Calu3 (cell line): ENCODE measurements at regions not wholly inside any gene's neighbourhood (a gene's known extent, or its start where the extent isn't known, plus 50 kb on each side); places are given as distances from the start of the nearest gene placed in this dataset.

Source experiments
- BruUV-seq: library from RNA; stranded (reverse); fragments of 400-500 nt; replicated peaks from 2 replicates; lab custom pipeline; 2021; lab: Mats Ljungman, UMichigan
- CTCF ChIA-PET: fragments of 300-600 bp; sonication (Branson Sonifier 250); formaldehyde crosslinking; loops from one replicate; lab custom pipeline; 2022; ENCODE audit warnings: antibody characterized with exemption; lab: Charles Lee
- DNase-seq: peaks from one replicate; pipeline ENCODE4 v3.0.0; 2022
- H3K27ac Mint-ChIP-seq: one replicate; pipeline ENCODE4 v1.8.0; 2022; ENCODE audit warnings: mixed read lengths; ENCODE audit not compliant: unreplicated experiment
- H3K27me3 Mint-ChIP-seq: one replicate; pipeline ENCODE4 v1.8.0; 2022; ENCODE audit warnings: mixed read lengths; ENCODE audit not compliant: unreplicated experiment
- H3K36me3 Mint-ChIP-seq: one replicate; pipeline ENCODE4 v1.8.0; 2022; ENCODE audit warnings: mild to moderate bottlenecking, moderate library complexity, mixed read lengths; ENCODE audit not compliant: insufficient read depth, unreplicated experiment
- H3K4me1 Mint-ChIP-seq: one replicate; pipeline ENCODE4 v1.8.0; 2022; ENCODE audit warnings: mild to moderate bottlenecking, low read depth, mixed read lengths; ENCODE audit not compliant: unreplicated experiment
- H3K4me3 Mint-ChIP-seq: one replicate; pipeline ENCODE4 v1.8.0; 2022; ENCODE audit warnings: mild to moderate bottlenecking, low read depth, moderate library complexity, mixed read lengths; ENCODE audit not compliant: unreplicated experiment
- H3K9me3 Mint-ChIP-seq: one replicate; pipeline ENCODE4 v1.8.0; 2022; ENCODE audit warnings: low read depth, mixed read lengths; ENCODE audit not compliant: unreplicated experiment
- intact Hi-C: fragments of 100-400 bp; cut with micrococcal nuclease; formaldehyde crosslinking; loops from one replicate; pipeline ENCODE4 v1.10.0; 2022; ENCODE audit not compliant: unreplicated experiment
- TF ChIP-seq, protein P1 (sequence below): fragments of 200-600 bp; IDR thresholded peaks from one replicate; pipeline ENCODE4 v1.8.0; 2022; ENCODE audit warnings: antibody characterized with exemption; ENCODE audit not compliant: unreplicated experiment

GRCh38 chr22:48078825-48079224 lies 1316.4 kb downstream of the TBC1D22A start:
- no peaks in the 10 kb centered on the region for H3K4me1 Mint-ChIP-seq
- H3K36me3 Mint-ChIP-seq = no peaks in the 10 kb centered on the region
- H3K27ac Mint-ChIP-seq = no peak overlapping the region
- TF ChIP-seq, protein P1, sequence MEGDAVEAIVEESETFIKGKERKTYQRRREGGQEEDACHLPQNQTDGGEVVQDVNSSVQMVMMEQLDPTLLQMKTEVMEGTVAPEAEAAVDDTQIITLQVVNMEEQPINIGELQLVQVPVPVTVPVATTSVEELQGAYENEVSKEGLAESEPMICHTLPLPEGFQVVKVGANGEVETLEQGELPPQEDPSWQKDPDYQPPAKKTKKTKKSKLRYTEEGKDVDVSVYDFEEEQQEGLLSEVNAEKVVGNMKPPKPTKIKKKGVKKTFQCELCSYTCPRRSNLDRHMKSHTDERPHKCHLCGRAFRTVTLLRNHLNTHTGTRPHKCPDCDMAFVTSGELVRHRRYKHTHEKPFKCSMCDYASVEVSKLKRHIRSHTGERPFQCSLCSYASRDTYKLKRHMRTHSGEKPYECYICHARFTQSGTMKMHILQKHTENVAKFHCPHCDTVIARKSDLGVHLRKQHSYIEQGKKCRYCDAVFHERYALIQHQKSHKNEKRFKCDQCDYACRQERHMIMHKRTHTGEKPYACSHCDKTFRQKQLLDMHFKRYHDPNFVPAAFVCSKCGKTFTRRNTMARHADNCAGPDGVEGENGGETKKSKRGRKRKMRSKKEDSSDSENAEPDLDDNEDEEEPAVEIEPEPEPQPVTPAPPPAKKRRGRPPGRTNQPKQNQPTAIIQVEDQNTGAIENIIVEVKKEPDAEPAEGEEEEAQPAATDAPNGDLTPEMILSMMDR = no peak
- no peak for DNase-seq
- H3K27me3 Mint-ChIP-seq = no peaks in the 10 kb centered on the region
- BruUV-seq = no TSS peak
- CTCF ChIA-PET = no interaction called here
- H3K4me3 Mint-ChIP-seq = no peak overlapping the region
- H3K9me3 Mint-ChIP-seq = peaks cover 23% of the 10 kb centered on the region
- intact Hi-C loops = no loop called here

- Mint-ChIP-seq H3K36me3 (no peaks in the 10 kb centered on the region), H3K9me3 (peaks cover 27% of the 10 kb centered on the region), H3K27me3 (no peaks in the 10 kb centered on the region), H3K4me1 (no peaks in the 10 kb centered on the region), H3K27ac (no peak overlapping the region), H3K4me3 (no peak overlapping the region)
- intact Hi-C loops = no loop called here
- no TSS peak for BruUV-seq
- TF ChIP-seq, protein P1 = no peak
- no peak for DNase-seq
- CTCF ChIA-PET = no interaction called here
Observed at GRCh38 chr22:48077699-48078098, 1315.2 kb downstream of the TBC1D22A start.

GRCh38 chr22:48076008-48076407 lies 1313.6 kb downstream of the TBC1D22A start:
- Mint-ChIP-seq H3K9me3 (peaks cover 30% of the 10 kb centered on the region), H3K27ac (no peak overlapping the region), H3K36me3 (no peaks in the 10 kb centered on the region), H3K4me1 (no peaks in the 10 kb centered on the region), H3K27me3 (no peaks in the 10 kb centered on the region), H3K4me3 (no peak overlapping the region)
- no TSS peak for BruUV-seq
- intact Hi-C loops = no loop called here
- no peak for DNase-seq
- TF ChIP-seq, protein P1 = no peak
- CTCF ChIA-PET = no interaction called here

DNA sequence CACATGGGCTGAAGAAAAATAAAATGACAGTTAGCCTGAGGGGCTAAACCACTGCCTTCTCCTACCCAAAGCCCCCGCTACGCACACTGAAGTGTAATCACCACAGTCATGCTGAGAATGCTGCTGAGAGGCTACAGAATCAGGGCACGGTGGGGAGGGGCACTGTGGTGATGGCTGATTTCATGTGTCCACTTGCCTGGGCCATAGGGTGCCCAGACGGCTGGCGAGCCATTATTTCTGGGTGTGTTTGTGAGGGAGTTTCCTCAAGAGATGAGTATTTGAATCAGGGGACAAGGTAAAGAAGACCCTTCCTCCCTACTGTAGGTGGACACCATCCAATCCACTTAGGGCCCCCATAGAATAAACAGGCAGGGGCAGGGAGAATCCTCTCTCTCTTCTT lies 1313.2 kb downstream of the TBC1D22A start:
- Mint-ChIP-seq H3K4me1 (no peaks in the 10 kb centered on the region), H3K27me3 (no peaks in the 10 kb centered on the region), H3K36me3 (no peaks in the 10 kb centered on the region), H3K4me3 (no peak overlapping the region), H3K27ac (no peak overlapping the region), H3K9me3 (peaks cover 29% of the 10 kb centered on the region)
- no TSS peak for BruUV-seq
- DNase-seq = no peak
- intact Hi-C loops = no loop called here
- CTCF ChIA-PET = no interaction called here
- TF ChIP-seq, protein P1 = no peak
